Stimulated activated CD4-positive, alpha-beta T cell treated with anti-CD3 and anti-CD28 coated beads, TNF-alpha, amount 100 ng/mL, for 1 hour (primary cell): ENCODE measurements at regions not wholly inside any gene's neighbourhood (a gene's known extent, or its start where the extent isn't known, plus 50 kb on each side); places are given as distances from the start of the nearest gene placed in this dataset.

Experiments used
- DNase-seq, 3 donors: peaks; one replicate each; pipeline ENCODE4 v3.0.0-alpha.2; 2020; ENCODE audit warnings: low read depth in 3 of 3, low spot score in 1 of 3

- DNase-seq = no peak
Observed at GRCh38 chr2:236795169-236795860, 225.7 kb downstream of the ACKR3 start.

DNA sequence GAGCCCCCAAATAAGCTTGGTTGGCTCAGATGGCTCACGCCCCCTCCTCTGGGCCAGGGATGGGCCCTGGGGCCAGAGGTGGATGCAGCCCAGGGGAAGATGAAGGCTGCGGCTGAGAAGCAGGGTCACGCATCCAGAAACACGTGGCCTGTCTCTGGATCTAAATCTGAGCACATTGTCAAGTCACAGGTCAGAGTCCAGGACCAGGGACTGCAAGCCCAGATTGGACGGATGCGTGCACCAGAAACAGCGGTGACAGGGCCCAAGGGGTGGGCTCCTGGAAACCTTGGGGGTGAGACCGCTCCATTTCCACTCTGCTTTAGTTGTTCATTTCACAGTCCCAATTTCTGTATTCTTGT, 226.2 kb downstream of the ACKR3 start:
- DNase-seq = no peak

DNA sequence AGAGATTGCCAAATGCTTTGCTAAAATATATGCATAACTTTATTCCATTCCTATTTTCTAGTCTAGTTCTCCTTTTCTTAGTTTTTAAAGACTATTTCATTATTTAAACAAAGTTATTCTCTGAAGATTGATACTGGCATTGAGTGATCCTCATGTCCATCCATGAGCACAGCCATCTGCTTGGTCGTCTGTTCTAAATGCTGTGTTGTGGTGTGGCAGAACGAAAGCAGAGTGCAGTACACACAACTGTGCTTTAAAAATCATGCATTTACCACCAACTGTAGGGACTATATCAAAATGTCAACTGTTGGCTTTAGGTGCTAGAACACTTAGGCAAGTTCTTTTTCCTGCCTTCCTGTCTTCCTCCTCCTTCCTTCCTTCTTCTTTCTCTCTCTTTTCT, 226.6 kb downstream of the ACKR3 start:
- DNase-seq = no peak

GRCh38 chr2:236797411-236797810, 227.8 kb downstream of the ACKR3 start:
- no peak for DNase-seq

DNA sequence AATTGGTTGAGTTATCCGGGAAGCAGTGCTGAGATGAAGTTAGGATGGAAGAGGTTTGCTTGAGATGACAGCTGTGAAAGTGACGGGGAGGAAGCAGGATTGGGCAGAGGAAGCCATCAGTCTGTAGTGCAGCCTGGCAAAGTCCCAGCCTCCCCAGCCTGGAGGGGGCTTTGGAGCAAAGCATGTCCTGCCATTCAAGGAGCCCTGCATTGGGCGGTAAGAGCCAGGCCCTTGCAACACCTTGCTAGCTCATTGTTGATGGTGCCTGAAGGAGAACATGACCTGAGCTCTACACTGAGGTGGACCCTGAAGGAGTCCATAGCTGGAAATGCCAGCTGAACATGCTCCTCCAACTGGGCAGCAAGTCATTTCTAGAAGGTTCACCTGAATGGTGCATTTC, 228.9 kb downstream of the ACKR3 start:
- no peak for DNase-seq

DNA sequence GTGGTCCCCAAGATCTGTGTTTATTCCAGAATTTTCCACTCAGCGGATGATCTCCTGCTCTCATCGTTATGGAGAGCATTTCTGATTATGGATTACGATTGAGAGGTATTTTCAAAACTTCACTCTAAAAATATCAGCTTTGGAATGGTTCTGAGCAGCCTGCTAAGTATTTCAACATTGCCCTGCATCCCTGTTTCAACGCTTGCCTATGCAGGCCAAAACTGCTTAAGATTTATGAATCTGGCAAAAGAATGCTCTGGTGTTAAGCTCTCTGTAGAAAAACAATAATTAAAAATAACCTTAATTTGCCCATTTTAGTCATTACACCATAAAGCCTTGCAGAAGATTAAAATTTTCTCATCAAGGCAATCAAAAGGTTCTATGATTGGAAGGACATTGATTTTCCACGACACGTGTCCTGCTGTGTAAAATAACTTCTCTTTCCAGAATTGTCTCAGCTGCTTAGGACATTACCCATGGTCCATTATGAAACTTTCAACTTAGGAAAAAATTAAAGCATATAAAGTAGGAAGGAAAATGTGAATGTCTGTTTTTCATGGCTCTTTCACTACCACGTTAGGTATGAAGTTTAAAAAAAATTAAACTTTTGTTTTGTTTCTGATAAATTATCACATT, 229.9 kb downstream of the ACKR3 start:
- DNase-seq = no peak

GRCh38 chr2:236802862-236803261, 233.2 kb downstream of the ACKR3 start:
- no peak for DNase-seq

GRCh38 chr2:236803621-236804020, 234.0 kb downstream of the ACKR3 start:
- no peak for DNase-seq

GRCh38 chr2:236805800-236806531, 236.3 kb downstream of the ACKR3 start:
- DNase-seq = no peak

DNA sequence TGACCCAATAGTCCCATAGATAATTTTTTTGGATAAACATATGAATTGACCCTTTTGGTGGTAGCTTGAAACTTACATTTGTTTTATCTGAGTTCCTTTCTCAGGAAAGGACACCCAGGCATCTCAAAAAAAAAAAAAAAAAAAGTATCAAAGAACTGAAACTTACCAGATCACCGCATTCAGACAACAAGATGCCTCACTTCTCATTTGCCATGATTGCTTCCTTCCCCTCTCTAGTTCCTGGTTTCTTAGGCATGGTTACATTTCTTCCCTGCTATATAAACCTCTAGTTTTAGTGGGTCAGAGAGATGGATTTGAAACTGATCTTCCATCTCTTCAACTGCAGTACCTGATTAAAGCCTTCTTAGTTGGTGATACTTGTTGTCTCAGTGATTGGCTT, 240.1 kb downstream of the ACKR3 start:
- DNase-seq = no peak

DNA sequence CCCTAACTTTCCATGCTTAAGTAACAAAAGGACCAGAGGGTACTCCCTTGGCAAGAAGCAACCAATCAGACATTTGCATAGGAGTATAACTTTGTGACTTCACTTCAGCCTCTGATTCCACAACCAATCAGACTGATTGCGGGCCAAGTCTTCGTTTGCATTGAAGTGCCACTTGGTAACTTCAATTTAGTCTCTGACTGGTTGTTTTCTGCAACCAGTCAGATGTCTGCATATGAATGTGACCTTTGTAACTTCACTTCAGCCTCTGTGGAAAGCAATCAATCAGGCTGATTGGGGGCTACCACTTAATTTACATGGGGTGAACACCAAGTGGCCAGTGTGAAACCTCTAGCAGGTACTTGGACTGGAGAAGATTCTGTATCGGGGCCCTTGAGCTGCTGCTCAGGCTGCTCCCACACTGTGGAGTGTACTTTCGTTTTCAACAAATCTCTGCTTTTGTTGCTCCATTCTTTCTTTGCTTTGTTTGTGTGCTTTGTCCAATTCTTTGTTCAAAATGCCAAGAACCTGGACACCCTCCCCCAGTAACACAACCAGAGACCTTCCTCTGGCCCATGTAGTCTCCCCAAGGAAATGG, 241.5 kb downstream of the ACKR3 start:
- DNase-seq = no peak

- DNase-seq = no peak
Observed at GRCh38 chr2:236813766-236814165, 244.1 kb downstream of the ACKR3 start.

GRCh38 chr2:236814593-236814992, 245.0 kb downstream of the ACKR3 start:
- no peak for DNase-seq

GRCh38 chr2:236815746-236816145, 246.1 kb downstream of the ACKR3 start:
- DNase-seq = no peak

DNA sequence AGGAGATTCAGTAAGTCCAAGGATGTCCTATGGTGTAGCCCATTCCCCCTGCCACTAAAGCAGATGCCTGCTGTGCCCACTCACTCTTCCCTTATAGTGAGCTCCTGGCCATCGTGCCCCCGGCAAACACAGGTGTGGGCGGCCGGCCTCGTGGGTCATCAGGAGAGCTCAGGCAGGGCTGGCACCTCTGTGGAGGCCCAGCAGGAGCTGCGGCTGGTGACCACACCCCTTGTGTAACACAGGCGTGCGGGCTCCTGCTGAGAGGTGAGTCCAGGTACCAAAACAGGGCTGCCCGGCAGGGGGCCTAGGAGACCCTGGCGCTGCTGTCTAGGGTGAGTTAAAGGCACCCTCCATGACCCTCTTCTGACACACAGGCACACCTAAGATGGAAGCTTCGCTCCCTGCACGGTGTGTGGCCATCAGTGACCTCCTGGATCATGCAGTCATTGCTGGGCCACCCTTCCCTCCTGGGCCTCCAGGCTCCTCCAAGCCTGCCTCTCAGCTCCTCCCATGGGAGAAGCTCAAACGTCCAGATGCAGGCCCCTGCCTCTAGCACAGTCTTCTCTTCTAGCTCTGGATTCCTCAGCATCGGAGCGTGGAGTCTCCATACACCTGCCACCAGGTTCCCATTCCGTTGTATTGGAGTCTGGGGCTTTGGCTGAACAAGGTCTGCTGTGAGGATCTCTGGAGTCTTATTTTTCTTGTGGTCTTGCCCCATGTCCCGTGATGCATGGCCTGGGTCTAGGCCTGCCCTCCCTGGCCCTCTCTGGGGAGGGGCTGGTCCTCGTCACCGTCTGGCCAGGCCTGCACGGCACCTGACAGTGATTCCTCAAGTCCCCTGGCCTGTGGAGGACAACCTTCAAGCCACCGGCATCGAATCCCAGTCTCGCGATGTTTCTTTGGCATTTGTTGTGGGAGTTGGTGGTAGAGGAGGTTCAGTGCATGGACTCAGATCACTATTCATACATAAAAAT, 246.9 kb downstream of the ACKR3 start:
- DNase-seq = no peak

GRCh38 chr2:236818281-236819045, 248.8 kb downstream of the ACKR3 start:
- no peak for DNase-seq

DNA sequence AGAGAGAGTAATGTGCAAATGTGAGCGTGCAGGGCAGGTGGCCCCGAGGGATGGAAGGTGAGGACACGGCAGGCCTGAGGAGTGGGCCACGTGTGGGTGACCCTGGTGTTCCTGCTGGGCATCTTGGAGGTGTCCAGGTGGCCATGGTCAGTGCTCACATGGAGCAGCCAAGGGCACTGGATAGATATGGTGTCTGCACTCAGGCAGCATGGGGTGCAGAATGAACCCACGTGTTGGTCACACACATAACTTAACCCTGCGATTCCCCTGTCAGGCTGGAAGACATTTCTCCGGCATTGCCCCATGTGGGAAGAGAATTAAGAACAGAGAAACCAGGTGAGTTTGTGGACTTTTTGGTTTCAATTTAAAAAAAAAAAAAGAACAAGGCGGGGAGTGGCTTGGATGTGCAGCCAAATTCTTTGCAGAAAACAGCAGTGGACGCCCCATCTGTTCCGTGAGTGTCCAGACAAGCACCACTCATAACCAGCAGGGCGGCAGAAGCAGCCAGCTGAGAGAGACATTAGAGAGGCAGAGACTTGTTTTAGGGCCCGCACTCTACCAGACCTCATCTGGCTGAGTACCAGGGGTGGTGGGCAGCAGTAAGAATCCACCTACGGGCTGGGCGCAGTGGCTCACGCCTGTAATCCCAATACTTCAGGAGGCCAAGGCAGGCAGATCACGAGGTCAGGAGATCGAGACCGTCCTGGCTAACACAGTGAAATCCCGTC, 249.8 kb downstream of the ACKR3 start:
- DNase-seq = no peak

- no peak for DNase-seq
Observed at GRCh38 chr2:236820763-236821344, 251.2 kb downstream of the ACKR3 start.

- DNase-seq = no peak
Observed at GRCh38 chr2:236823041-236823629, 253.5 kb downstream of the ACKR3 start.
